ENCODE measurements at regions not wholly inside any gene's neighbourhood (a gene's known extent, or its start where the extent isn't known, plus 50 kb on each side); places are given as distances from the start of the nearest gene placed in this dataset.

- TF ChIP-seq, protein P1, sequence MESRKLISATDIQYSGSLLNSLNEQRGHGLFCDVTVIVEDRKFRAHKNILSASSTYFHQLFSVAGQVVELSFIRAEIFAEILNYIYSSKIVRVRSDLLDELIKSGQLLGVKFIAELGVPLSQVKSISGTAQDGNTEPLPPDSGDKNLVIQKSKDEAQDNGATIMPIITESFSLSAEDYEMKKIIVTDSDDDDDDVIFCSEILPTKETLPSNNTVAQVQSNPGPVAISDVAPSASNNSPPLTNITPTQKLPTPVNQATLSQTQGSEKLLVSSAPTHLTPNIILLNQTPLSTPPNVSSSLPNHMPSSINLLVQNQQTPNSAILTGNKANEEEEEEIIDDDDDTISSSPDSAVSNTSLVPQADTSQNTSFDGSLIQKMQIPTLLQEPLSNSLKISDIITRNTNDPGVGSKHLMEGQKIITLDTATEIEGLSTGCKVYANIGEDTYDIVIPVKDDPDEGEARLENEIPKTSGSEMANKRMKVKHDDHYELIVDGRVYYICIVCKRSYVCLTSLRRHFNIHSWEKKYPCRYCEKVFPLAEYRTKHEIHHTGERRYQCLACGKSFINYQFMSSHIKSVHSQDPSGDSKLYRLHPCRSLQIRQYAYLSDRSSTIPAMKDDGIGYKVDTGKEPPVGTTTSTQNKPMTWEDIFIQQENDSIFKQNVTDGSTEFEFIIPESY (IDR thresholded peaks at IDR 0.05; ENCODE audit: extremely low read depth, insufficient replicate concordance, low read length) = no peak
- TF ChIP-seq EZH2phosphoT487 (IDR thresholded peaks at IDR 0.05; ENCODE audit: borderline replicate concordance) (no peak), FOSL1 (IDR thresholded peaks at IDR 0.05; ENCODE audit: low read depth) (no peak)
Observed at GRCh38 chr6:99019381-99019780, 71.6 kb upstream of the FBXL4 start (continued).

- Histone ChIP-seq H3K4me2 (ENCODE audit: low read length) (no peak overlapping the region), H3K9me3 (ENCODE audit: control insufficient read depth in 1 of 2, insufficient read depth in 1 of 2, low read depth in 1 of 2, low read length in 2 of 2) (no peaks in the 10 kb centered on the region), H3K79me2 (ENCODE audit: insufficient read depth, low read length) (no peaks in the 10 kb centered on the region), H3K9me2 (ENCODE audit: insufficient read depth) (no peaks in the 10 kb centered on the region), H3K4me3 (replicated peaks in 1 of 2; ENCODE audit: low read depth in 1 of 2, low read length in 2 of 2) (no peak overlapping the region), H2AFZ (ENCODE audit: low read depth, low read length, poor library complexity, severe bottlenecking) (no peak overlapping the region), H4K20me1 (ENCODE audit: insufficient read depth) (no peaks in the 10 kb centered on the region), H3K4me1 (ENCODE audit: control insufficient read depth in 1 of 2, insufficient read depth in 2 of 2, low read length in 2 of 2) (no peaks in the 10 kb centered on the region), H3K9ac (ENCODE audit: low read length) (no peak overlapping the region), H3K27me3 (ENCODE audit: insufficient read depth, low read length) (peaks cover 5% of the 10 kb centered on the region; the same call in 1 of the 2 replicates), H3K27ac (ENCODE audit: low read depth, low read length) (no peak overlapping the region), H3K36me3 (ENCODE audit: control insufficient read depth in 1 of 2, insufficient read depth in 2 of 2, low read length in 2 of 2) (no peaks in the 10 kb centered on the region)
- ATAC-seq (no peak), DNase-seq (ENCODE audit: low read depth, low spot score) (no peak)
- ChIA-PET CTCF (no interaction called here), POLR2A (no interaction called here), RAD21 (ENCODE audit: low non-redundant PET in 1 of 2, low total read pairs in 2 of 2, uncharacterized antibody in 2 of 2, unreplicated experiment in 2 of 2) (no interaction called here)
- intact Hi-C loops (cut with micrococcal nuclease) = no loop called here
- BruUV-seq (replicated peaks) = no TSS peak
- no peak for TF ChIP-seq CEBPB (IDR thresholded peaks at IDR 0.05; ENCODE audit: low read depth)
- TF ChIP-seq, protein P2, sequence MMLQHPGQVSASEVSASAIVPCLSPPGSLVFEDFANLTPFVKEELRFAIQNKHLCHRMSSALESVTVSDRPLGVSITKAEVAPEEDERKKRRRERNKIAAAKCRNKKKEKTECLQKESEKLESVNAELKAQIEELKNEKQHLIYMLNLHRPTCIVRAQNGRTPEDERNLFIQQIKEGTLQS (IDR thresholded peaks at IDR 0.05) = no peak
- TF ChIP-seq SRF (IDR thresholded peaks at IDR 0.05; ENCODE audit: low read depth) = no peak
- TF ChIP-seq MAX (IDR thresholded peaks at IDR 0.05) = no peak
- TF ChIP-seq POLR2A (IDR thresholded peaks at IDR 0.05; ENCODE audit: borderline replicate concordance, extremely low read depth, insufficient read depth, insufficient read length) = no peak
- no peak for TF ChIP-seq FOSL1 (IDR thresholded peaks at IDR 0.05; ENCODE audit: low read depth)
- TF ChIP-seq JUND (IDR thresholded peaks at IDR 0.05) = no peak
- TF ChIP-seq RAD21 (IDR thresholded peaks at IDR 0.05; ENCODE audit: low read depth) = no peak
- TF ChIP-seq ZFX (IDR thresholded peaks at IDR 0.05) = no peak
Observed at GRCh38 chr6:99017150-99017549, 69.4 kb upstream of the FBXL4 start.

Data from HCT116 (cell line).